Lower leg skin (tissue), 4 donors: ENCODE measurements at regions not wholly inside any gene's neighbourhood (a gene's known extent, or its start where the extent isn't known, plus 50 kb on each side); places are given as distances from the start of the nearest gene placed in this dataset.

Source experiments
- DNase-seq, 2 donors: peaks; one replicate each; pipeline ENCODE4 v3.0.0-alpha.2; 2019; ENCODE audit warnings: low spot score in 2 of 2
- H3K4me3 ChIP-seq: fragments of 200-600 bp; sonication (generic); 2 replicates; pipeline ENCODE4 v1.5.1; 2017; ENCODE audit warnings: mild to moderate bottlenecking, low read depth; ENCODE audit not compliant: poor library complexity, severe bottlenecking
- CTCF ChIP-seq, 3 donors: fragments of 450-650 bp; IDR thresholded peaks; one replicate each; pipeline ENCODE4 v1.5.1; 2016; ENCODE audit warnings: antibody characterized with exemption in 3 of 3, mild to moderate bottlenecking in 3 of 3, moderate library complexity in 2 of 3
- POLR2A ChIP-seq, 2 donors: fragments of 450-650 bp; IDR thresholded peaks; one replicate each; pipeline ENCODE4 v1.6.1; 2016 to 2017; ENCODE audit warnings: antibody characterized with exemption in 2 of 2, mild to moderate bottlenecking in 1 of 2, moderate library complexity in 1 of 2
- WGBS, 2 donors: methylation state at CpG; one replicate each; pipeline ENCODE4 v1.1.5; 2018; 5-methylcytosine and 5-hydroxymethylcytosine counted together
- intact Hi-C: fragments of 100-400 bp; cut with DNase I; formaldehyde crosslinking; loops from one replicate; pipeline ENCODE4 v1.15.0; 2023; ENCODE audit warnings: low total_unique reads

DNA sequence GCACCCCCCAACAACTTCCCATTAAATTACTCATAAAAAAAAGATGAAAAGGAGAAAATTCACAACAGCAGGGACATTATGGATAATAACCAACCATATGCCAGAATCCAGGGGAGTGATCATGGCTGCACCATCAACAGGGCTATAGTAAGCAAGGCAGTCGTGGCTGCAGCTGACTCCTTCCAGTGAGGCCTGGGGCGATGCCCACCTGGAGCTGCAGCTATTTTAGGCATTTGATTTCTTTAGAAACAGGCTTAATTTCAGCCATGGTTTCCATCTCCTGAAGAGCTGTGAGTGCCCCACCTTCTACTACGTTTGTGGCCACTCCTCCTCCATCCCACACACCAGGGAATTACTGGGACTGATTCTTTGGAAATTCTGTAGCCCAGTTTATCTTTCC lies 84.0 kb downstream of the MINAR1 start:
- intact Hi-C loops = no loop called here
- TF ChIP-seq CTCF (IDR thresholded peaks at IDR 0.05) = no peak
- TF ChIP-seq POLR2A (IDR thresholded peaks at IDR 0.05) = no peak
- WGBS, 2 donors = 34 to 36% methylated on average over 3 of the region's 3 CpGs
- DNase-seq = no peak
- no peak overlapping the region for H3K4me3 ChIP-seq

GRCh38 chr15:79516646-79517045 lies 84.5 kb downstream of the MINAR1 start:
- H3K4me3 ChIP-seq = no peak overlapping the region
- 77 to 87% methylated on average over 3 of the region's 3 CpGs for WGBS, 2 donors
- TF ChIP-seq CTCF (IDR thresholded peaks at IDR 0.05) (no peak), POLR2A (IDR thresholded peaks at IDR 0.05) (no peak)
- no peak for DNase-seq
- intact Hi-C loops = no loop called here

DNA sequence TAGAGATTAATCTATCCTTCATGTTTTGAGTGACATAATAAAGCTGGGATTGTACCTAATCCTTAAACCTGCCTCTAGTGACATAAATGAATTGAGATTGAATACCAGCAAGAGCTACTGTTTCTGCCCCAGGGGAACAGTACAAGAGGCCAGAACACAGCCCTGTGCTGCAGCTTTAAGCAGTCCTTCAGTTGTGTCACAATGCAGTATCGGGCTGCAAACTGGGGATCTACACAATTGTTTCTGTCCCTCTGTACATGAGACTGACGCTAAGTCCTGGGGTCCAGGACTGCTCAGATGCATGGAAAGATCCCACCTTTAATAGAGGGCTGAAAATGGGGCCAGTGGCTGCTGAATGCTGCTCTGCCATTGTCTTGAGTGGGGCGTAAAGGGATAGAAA lies 87.5 kb downstream of the MINAR1 start:
- no peak overlapping the region for H3K4me3 ChIP-seq
- intact Hi-C loops = no loop called here
- DNase-seq = no peak
- no peak for TF ChIP-seq CTCF (IDR thresholded peaks at IDR 0.05)
- TF ChIP-seq POLR2A (IDR thresholded peaks at IDR 0.05) = no peak
- WGBS, 2 donors = 84 to 92% methylated on average over 3 of the region's 3 CpGs

DNA sequence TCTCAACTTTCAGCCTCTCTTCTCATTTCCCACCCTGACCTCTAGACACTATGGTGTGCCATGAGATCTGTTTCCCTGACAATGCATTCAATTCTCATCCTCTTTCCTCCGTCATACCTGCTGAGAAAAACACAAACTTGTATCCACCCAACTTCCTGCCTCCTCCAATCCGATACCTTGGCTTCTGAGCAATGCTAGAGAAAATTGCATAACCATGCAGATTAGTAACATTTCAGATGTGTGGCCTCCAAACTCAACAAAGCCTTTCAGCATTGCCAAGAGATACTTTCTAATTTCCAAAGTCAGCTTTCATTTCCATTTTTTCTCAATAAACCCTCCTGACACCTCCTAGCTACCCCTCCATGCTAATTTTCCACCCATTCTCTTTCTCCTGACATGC lies 88.5 kb downstream of the MINAR1 start:
- DNase-seq = no peak
- WGBS, 2 donors = 69 to 81% methylated on average over 2 of the region's 2 CpGs
- H3K4me3 ChIP-seq = no peak overlapping the region
- intact Hi-C loops = no loop called here
- TF ChIP-seq CTCF (IDR thresholded peaks at IDR 0.05) = no peak

DNA sequence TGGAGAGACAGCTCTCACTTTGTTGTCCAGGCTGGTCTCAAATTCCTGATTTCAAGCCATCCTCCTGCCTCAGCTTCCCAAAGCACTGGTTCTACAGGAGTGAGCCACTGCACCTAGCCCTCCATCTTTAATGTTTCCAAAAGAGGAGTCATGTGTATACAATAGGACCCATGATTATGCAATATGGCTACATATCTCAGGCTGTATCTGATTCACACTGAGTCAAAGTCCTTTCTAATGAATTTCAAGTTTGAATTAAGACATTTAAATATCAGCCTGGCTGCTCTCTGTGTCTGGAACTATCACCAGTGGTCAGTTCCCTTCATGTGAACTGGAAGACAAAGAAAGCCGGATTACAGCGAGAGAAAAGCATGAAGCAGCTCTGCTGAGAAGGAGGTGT lies 90.5 kb downstream of the MINAR1 start:
- 94% methylated on average over 2 of the region's 2 CpGs for WGBS, 2 donors
- no peak for DNase-seq
- TF ChIP-seq POLR2A (IDR thresholded peaks at IDR 0.05) (no peak), CTCF (IDR thresholded peaks at IDR 0.05) (no peak)
- H3K4me3 ChIP-seq = no peak overlapping the region
- intact Hi-C loops = no loop called here

GRCh38 chr15:79523266-79523665 lies 91.1 kb downstream of the MINAR1 start:
- WGBS, 2 donors = 44 to 54% methylated on average over 3 of the region's 3 CpGs
- no peak overlapping the region for H3K4me3 ChIP-seq
- DNase-seq = no peak
- intact Hi-C loops = no loop called here
- no peak for TF ChIP-seq POLR2A (IDR thresholded peaks at IDR 0.05)
